ENCODE measurements at regions not wholly inside any gene's neighbourhood (a gene's known extent, or its start where the extent isn't known, plus 50 kb on each side); places are given as distances from the start of the nearest gene placed in this dataset.

GRCh38 chr9:29826421-29826820, 2253.1 kb upstream of the C9orf72 start:
- TF ChIP-seq POLR2A (IDR thresholded peaks at IDR 0.05; ENCODE audit: low read depth, low read length) (no peak), SMC3 (IDR thresholded peaks at IDR 0.05; ENCODE audit: low read depth, low read length) (no peak)
- TF ChIP-seq, protein P1, sequence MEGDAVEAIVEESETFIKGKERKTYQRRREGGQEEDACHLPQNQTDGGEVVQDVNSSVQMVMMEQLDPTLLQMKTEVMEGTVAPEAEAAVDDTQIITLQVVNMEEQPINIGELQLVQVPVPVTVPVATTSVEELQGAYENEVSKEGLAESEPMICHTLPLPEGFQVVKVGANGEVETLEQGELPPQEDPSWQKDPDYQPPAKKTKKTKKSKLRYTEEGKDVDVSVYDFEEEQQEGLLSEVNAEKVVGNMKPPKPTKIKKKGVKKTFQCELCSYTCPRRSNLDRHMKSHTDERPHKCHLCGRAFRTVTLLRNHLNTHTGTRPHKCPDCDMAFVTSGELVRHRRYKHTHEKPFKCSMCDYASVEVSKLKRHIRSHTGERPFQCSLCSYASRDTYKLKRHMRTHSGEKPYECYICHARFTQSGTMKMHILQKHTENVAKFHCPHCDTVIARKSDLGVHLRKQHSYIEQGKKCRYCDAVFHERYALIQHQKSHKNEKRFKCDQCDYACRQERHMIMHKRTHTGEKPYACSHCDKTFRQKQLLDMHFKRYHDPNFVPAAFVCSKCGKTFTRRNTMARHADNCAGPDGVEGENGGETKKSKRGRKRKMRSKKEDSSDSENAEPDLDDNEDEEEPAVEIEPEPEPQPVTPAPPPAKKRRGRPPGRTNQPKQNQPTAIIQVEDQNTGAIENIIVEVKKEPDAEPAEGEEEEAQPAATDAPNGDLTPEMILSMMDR (conservative IDR thresholded peaks at IDR 0.05; ENCODE audit: low read depth, low read length) = no peak
